NCI-H460 (cell line): ENCODE measurements at regions not wholly inside any gene's neighbourhood (a gene's known extent, or its start where the extent isn't known, plus 50 kb on each side); places are given as distances from the start of the nearest gene placed in this dataset.
"Not testable (repeated sequence)": the region's sequence is repeated elsewhere in the genome, so short reads cannot be mapped to it uniquely, and the experiment has no call there.

Source experiments
- DNase-seq: peaks from one replicate; pipeline ENCODE4 v3.0.0-alpha.2; 2016; ENCODE audit warnings: low read depth; ENCODE audit errors: extremely low read depth

- DNase-seq: no peak
These were observed 375.6 kb upstream of the CCDC54 start for GRCh38 chr3:107001635-107002034.

GRCh38 chr3:107005352-107005751 is 371.9 kb upstream of the CCDC54 start:
- DNase-seq: not testable (repeated sequence)

GRCh38 chr3:107008213-107008612 is 369.0 kb upstream of the CCDC54 start:
- no peak for DNase-seq

GRCh38 chr3:107013641-107014040 is 363.6 kb upstream of the CCDC54 start:
- no peak for DNase-seq

- no peak for DNase-seq
These were observed 352.6 kb upstream of the CCDC54 start for GRCh38 chr3:107024551-107025026.

GRCh38 chr3:107025961-107026360 is 351.3 kb upstream of the CCDC54 start:
- DNase-seq: no peak

GRCh38 chr3:107028086-107028485 is 349.2 kb upstream of the CCDC54 start:
- DNase-seq: no peak

GRCh38 chr3:107028626-107029025 is 348.6 kb upstream of the CCDC54 start:
- DNase-seq: no peak

- no peak for DNase-seq
These were observed 345.1 kb upstream of the CCDC54 start for GRCh38 chr3:107032111-107032510.

GRCh38 chr3:107034142-107034541 is 343.1 kb upstream of the CCDC54 start:
- DNase-seq: no peak

GRCh38 chr3:107035176-107035575 is 342.1 kb upstream of the CCDC54 start:
- DNase-seq: no peak

GRCh38 chr3:107044677-107045076 is 332.6 kb upstream of the CCDC54 start:
- no peak for DNase-seq

- no peak for DNase-seq
These were observed 331.4 kb upstream of the CCDC54 start for GRCh38 chr3:107045791-107046190.

GRCh38 chr3:107055181-107055942 is 321.9 kb upstream of the CCDC54 start:
- DNase-seq: no peak

- no peak for DNase-seq
These were observed 315.8 kb upstream of the CCDC54 start for GRCh38 chr3:107061466-107061865.

GRCh38 chr3:107062310-107062709 is 314.9 kb upstream of the CCDC54 start:
- no peak for DNase-seq

- no peak for DNase-seq
These were observed 314.5 kb upstream of the CCDC54 start for GRCh38 chr3:107062787-107063186.

GRCh38 chr3:107063351-107063750 is 313.9 kb upstream of the CCDC54 start:
- DNase-seq: no peak

GRCh38 chr3:107064405-107065060 is 312.7 kb upstream of the CCDC54 start:
- peak; percentile 61 for DNase-seq

- no peak for DNase-seq
These were observed 312.0 kb upstream of the CCDC54 start for GRCh38 chr3:107065094-107065861.

GRCh38 chr3:107067421-107067820 is 309.8 kb upstream of the CCDC54 start:
- no peak for DNase-seq
